ENCODE measurements at regions not wholly inside any gene's neighbourhood (a gene's known extent, or its start where the extent isn't known, plus 50 kb on each side); places are given as distances from the start of the nearest gene placed in this dataset.

DNA sequence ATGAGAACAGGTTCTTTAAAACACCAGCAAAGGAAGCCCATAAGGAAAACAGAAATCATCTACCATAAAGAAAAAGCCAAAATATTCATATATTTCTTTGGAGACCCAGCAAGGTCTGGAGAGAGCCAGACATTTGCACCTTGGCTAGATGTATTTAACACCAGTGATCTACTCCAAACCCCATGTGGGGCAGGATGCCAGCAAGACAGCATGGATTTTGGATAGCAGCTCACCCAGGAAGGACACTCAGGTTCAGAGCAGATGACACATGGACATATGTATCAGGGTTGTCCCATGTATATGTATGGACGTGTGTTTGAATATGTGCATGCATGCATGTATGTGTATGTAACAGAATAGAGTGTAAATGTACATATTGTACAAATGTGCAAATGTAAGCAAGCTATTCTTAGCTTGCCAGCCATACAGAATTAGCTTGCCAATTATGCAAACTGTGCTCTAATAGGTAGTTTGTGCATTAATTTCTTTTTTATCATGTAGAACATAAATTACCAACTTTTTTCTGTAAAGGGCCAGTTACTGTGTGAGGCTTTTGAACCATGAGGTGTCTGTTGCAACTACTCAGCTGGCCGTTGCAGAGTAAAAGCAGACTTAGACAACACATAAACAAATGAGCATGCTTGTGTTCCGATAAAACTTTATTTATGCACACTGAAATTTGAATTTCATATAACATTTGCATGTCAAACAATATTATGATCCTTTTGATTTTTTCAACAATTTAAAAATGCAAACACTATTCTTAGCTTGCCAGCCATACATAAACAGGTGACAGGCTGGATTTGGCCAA, 73.5 kb upstream of the KAZN start:
- in situ Hi-C loops (cut with MboI; ENCODE audit: low pct_ligation_motif_present in 1 of 4, low pct_unique_long_range_greater_than_20kb in 1 of 4, low sequenced_read_pairs in 3 of 4) = no loop called here
- no peak for DNase-seq
- no peaks in the 10 kb centered on the region for H3K4me1 ChIP-seq
- no peak overlapping the region for H3K4me3 ChIP-seq
- H3K9me3 ChIP-seq = no peaks in the 10 kb centered on the region
- TF ChIP-seq POLR2A (IDR thresholded peaks at IDR 0.05) = no peak
- TF ChIP-seq POLR2AphosphoS5 (IDR thresholded peaks at IDR 0.05) = no peak
- TF ChIP-seq EP300 (IDR thresholded peaks at IDR 0.05; ENCODE audit: low read depth) = no peak
- TF ChIP-seq, protein P1, sequence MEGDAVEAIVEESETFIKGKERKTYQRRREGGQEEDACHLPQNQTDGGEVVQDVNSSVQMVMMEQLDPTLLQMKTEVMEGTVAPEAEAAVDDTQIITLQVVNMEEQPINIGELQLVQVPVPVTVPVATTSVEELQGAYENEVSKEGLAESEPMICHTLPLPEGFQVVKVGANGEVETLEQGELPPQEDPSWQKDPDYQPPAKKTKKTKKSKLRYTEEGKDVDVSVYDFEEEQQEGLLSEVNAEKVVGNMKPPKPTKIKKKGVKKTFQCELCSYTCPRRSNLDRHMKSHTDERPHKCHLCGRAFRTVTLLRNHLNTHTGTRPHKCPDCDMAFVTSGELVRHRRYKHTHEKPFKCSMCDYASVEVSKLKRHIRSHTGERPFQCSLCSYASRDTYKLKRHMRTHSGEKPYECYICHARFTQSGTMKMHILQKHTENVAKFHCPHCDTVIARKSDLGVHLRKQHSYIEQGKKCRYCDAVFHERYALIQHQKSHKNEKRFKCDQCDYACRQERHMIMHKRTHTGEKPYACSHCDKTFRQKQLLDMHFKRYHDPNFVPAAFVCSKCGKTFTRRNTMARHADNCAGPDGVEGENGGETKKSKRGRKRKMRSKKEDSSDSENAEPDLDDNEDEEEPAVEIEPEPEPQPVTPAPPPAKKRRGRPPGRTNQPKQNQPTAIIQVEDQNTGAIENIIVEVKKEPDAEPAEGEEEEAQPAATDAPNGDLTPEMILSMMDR (IDR thresholded peaks at IDR 0.05) = no peak
- WGBS, 2 donors (ENCODE audit: low coverage in 1 of 2) = 78 to 81% methylated on average over 3 of the region's 3 CpGs
- no peak overlapping the region for H3K27ac ChIP-seq
- H3K27me3 ChIP-seq = no peaks in the 10 kb centered on the region
- no peaks in the 10 kb centered on the region for H3K36me3 ChIP-seq
- intact Hi-C loops (cut with DNase I; ENCODE audit: low total_unique reads) = no loop called here

- Histone ChIP-seq H3K4me1 (no peaks in the 10 kb centered on the region), H3K36me3 (no peaks in the 10 kb centered on the region), H3K9me3 (no peaks in the 10 kb centered on the region), H3K4me3 (no peak overlapping the region), H3K27ac (no peak overlapping the region), H3K27me3 (no peaks in the 10 kb centered on the region)
- DNase-seq = no peak
- WGBS, 2 donors (ENCODE audit: low coverage in 1 of 2) = 67 to 72% methylated on average over 2 of the region's 2 CpGs
- intact Hi-C loops (cut with DNase I; ENCODE audit: low total_unique reads) = no loop called here
- TF ChIP-seq POLR2AphosphoS5 (IDR thresholded peaks at IDR 0.05) = no peak
- in situ Hi-C loops (cut with MboI; ENCODE audit: low pct_ligation_motif_present in 1 of 4, low pct_unique_long_range_greater_than_20kb in 1 of 4, low sequenced_read_pairs in 3 of 4) = no loop called here
Measured at GRCh38 chr1:14529475-14529874, 69.0 kb upstream of the KAZN start.

- in situ Hi-C loops (cut with MboI; ENCODE audit: low pct_ligation_motif_present in 1 of 4, low pct_unique_long_range_greater_than_20kb in 1 of 4, low sequenced_read_pairs in 3 of 4) = no loop called here
- DNase-seq = no peak
- H3K27me3 ChIP-seq = no peaks in the 10 kb centered on the region
Measured at GRCh38 chr1:14531519-14531918, 67.0 kb upstream of the KAZN start.

DNA sequence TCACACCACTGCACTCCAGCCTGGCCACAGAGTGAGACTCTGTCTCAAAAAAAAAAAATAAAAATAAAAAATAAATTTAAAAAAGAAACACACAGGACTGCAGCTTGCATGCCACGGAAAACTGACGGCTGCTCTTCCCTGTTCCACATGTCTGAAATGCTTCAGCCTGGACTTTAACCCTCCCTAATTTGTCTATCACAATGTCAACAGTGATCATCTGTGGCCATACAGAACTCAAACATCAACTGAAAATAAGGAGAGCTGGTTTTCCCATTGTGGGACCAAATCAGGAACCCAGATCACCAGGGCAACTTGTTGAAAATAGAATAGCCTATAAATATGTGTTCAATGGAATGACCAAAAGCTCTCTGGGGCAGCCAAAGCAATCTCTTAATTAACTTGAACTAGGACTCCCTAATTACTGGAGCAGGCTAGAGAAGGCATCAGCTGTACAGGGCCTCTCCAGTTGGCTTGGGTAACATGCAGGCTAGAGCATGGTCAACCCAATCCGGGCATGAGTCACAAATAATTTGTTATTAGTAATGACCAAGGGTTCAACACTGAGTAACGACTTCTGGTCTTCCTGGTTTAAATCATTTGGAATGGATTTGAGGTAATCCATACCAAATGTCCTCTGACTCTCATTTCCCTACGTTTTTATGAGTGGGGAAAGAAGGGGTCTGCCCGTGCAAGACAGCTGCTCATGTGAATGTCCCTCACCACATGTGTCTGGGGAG, 62.7 kb upstream of the KAZN start:
- peaks cover 0 to 4% (median 0%) of the 10 kb centered on the region in 4 donors for H3K4me1 ChIP-seq
- H3K27me3 ChIP-seq = no peaks in the 10 kb centered on the region
- 49 to 65% methylated on average over 6 of the region's 6 CpGs for WGBS, 2 donors (ENCODE audit: low coverage in 1 of 2)
- no peaks in the 10 kb centered on the region for H3K36me3 ChIP-seq
- intact Hi-C loops (cut with DNase I; ENCODE audit: low total_unique reads) (no loop called here), in situ Hi-C loops (cut with MboI; ENCODE audit: low pct_ligation_motif_present in 1 of 4, low pct_unique_long_range_greater_than_20kb in 1 of 4, low sequenced_read_pairs in 3 of 4) (no loop called here)
- TF ChIP-seq, protein P1 (IDR thresholded peaks at IDR 0.05) = no peak
- no peak for TF ChIP-seq POLR2A (IDR thresholded peaks at IDR 0.05)
- TF ChIP-seq EP300 (IDR thresholded peaks at IDR 0.05; ENCODE audit: low read depth) = no peak
- TF ChIP-seq POLR2AphosphoS5 (IDR thresholded peaks at IDR 0.05) = no peak
- no peak overlapping the region for H3K4me3 ChIP-seq
- no peaks in the 10 kb centered on the region for H3K9me3 ChIP-seq
- no peak overlapping the region for H3K27ac ChIP-seq
- DNase-seq = no peak

More at GRCh38 chr1:14531519-14531918, 67.0 kb upstream of the KAZN start:
- H3K4me1 ChIP-seq = peaks cover 0 to 4% (median 0%) of the 10 kb centered on the region in 4 donors
- no peak for TF ChIP-seq POLR2A (IDR thresholded peaks at IDR 0.05)
- TF ChIP-seq POLR2AphosphoS5 (IDR thresholded peaks at IDR 0.05) = no peak
- TF ChIP-seq EP300 (IDR thresholded peaks at IDR 0.05; ENCODE audit: low read depth) = no peak
- TF ChIP-seq, protein P1 (IDR thresholded peaks at IDR 0.05) = no peak
- no peaks in the 10 kb centered on the region for H3K36me3 ChIP-seq
- intact Hi-C loops (cut with DNase I; ENCODE audit: low total_unique reads) = no loop called here
- no peak overlapping the region for H3K27ac ChIP-seq
- no peaks in the 10 kb centered on the region for H3K9me3 ChIP-seq
- H3K4me3 ChIP-seq = no peak overlapping the region
- WGBS, 2 donors (ENCODE audit: low coverage in 1 of 2) = 81 to 89% methylated on average over 4 of the region's 4 CpGs
